H9 (cell line): ENCODE measurements at regions not wholly inside any gene's neighbourhood (a gene's known extent, or its start where the extent isn't known, plus 50 kb on each side); places are given as distances from the start of the nearest gene placed in this dataset.
A peak's percentile ranks its signal among the peaks of the same experiment; 100 is the strongest.

Experiments used
- DNase-seq: peaks from one replicate; pipeline ENCODE4 v3.0.0-alpha.2; 2017
- H2AFZ ChIP-seq: one replicate; pipeline ENCODE4 v1.6.1; 2013; ENCODE audit warnings: mild to moderate bottlenecking, low read length, control low read depth, moderate library complexity
- H2AK5ac ChIP-seq: 2 replicates; pipeline ENCODE4 v1.6.1; 2013; ENCODE audit warnings: low read length, control low read depth, mixed read lengths; ENCODE audit not compliant: insufficient read length
- H2BK120ac ChIP-seq: one replicate; pipeline ENCODE4 v1.6.1; 2013; ENCODE audit warnings: low read depth, mild to moderate bottlenecking, low read length, control low read depth, inconsistent platforms; ENCODE audit not compliant: poor library complexity, severe bottlenecking
- H2BK12ac ChIP-seq: 2 replicates; pipeline ENCODE4 v1.6.1; 2013; ENCODE audit warnings: low read length, control low read depth, mixed read lengths, low read depth; ENCODE audit not compliant: insufficient read length
- H2BK15ac ChIP-seq: 2 replicates; pipeline ENCODE4 v1.6.1; 2013; ENCODE audit warnings: low read depth, low read length, control low read depth
- H2BK20ac ChIP-seq: one replicate; pipeline ENCODE4 v1.6.1; 2013; ENCODE audit warnings: low read depth, mild to moderate bottlenecking, low read length, control low read depth, inconsistent platforms; ENCODE audit not compliant: poor library complexity, severe bottlenecking
- H2BK5ac ChIP-seq: 2 replicates; pipeline ENCODE4 v1.6.1; 2013; ENCODE audit warnings: low read length, control low read depth, mixed read lengths; ENCODE audit not compliant: insufficient read length
- H3K14ac ChIP-seq: 2 replicates; pipeline ENCODE4 v1.6.1; 2013; ENCODE audit warnings: low read length, control low read depth; ENCODE audit not compliant: insufficient read depth
- H3K18ac ChIP-seq: 2 replicates; pipeline ENCODE4 v1.6.1; 2013; ENCODE audit warnings: low read depth, mild to moderate bottlenecking, mixed read lengths, low read length, control low read depth; ENCODE audit not compliant: insufficient read length
- H3K23ac ChIP-seq: 2 replicates; pipeline ENCODE4 v1.6.1; 2013; ENCODE audit warnings: low read length, control low read depth, mixed read lengths, low read depth; ENCODE audit not compliant: insufficient read length
- H3K23me2 ChIP-seq: 2 replicates; pipeline ENCODE4 v1.6.1; 2013; ENCODE audit warnings: low read depth, mild to moderate bottlenecking, mixed read lengths, low read length, control low read depth; ENCODE audit not compliant: insufficient read length, poor library complexity, severe bottlenecking
- H3K27ac ChIP-seq: 2 replicates; pipeline ENCODE4 v1.5.1; 2013; ENCODE audit warnings: low read length, control low read depth, mixed read lengths, low read depth; ENCODE audit not compliant: insufficient read length
- H3K27me3 ChIP-seq: 2 replicates; pipeline ENCODE4 v1.6.1; 2013; ENCODE audit warnings: low read length, control low read depth, inconsistent platforms; ENCODE audit not compliant: insufficient read depth
- H3K4ac ChIP-seq: 2 replicates; pipeline ENCODE4 v1.6.1; 2013; ENCODE audit warnings: low read depth, mild to moderate bottlenecking, control low read depth, inconsistent platforms, low read length, moderate library complexity
- H3K4me1 ChIP-seq: 2 replicates; pipeline ENCODE4 v1.6.1; 2013; ENCODE audit warnings: low read length, control low read depth, inconsistent platforms; ENCODE audit not compliant: insufficient read depth
- H3K4me2 ChIP-seq: 2 replicates; pipeline ENCODE4 v1.6.1; 2013; ENCODE audit warnings: low read length, control low read depth, mixed read lengths; ENCODE audit not compliant: insufficient read length, insufficient read depth
- H3K56ac ChIP-seq: 2 replicates; pipeline ENCODE4 v1.6.1; 2013; ENCODE audit warnings: low read depth, mild to moderate bottlenecking, mixed read lengths, low read length, control low read depth; ENCODE audit not compliant: insufficient read length
- H3K79me1 ChIP-seq: 2 replicates; pipeline ENCODE4 v1.6.1; 2013; ENCODE audit warnings: low read depth, mild to moderate bottlenecking, moderate library complexity, low read length, control low read depth, inconsistent platforms; ENCODE audit not compliant: insufficient read depth, poor library complexity, severe bottlenecking
- H3K79me2 ChIP-seq: 2 replicates; pipeline ENCODE4 v1.6.1; 2013; ENCODE audit warnings: low read length, control low read depth, inconsistent platforms; ENCODE audit not compliant: insufficient read depth
- H3K9ac ChIP-seq: 2 replicates; pipeline ENCODE4 v1.6.1; 2013; ENCODE audit warnings: low read length, control low read depth, mixed read lengths; ENCODE audit not compliant: insufficient read length; ENCODE audit errors: extremely low read depth
- H3K9me3 ChIP-seq: one replicate; pipeline ENCODE4 v1.6.1; 2013; ENCODE audit warnings: low read depth, low read length, inconsistent platforms; ENCODE audit not compliant: control insufficient read depth
- H3T11ph ChIP-seq: one replicate; pipeline ENCODE4 v1.6.1; 2013; ENCODE audit warnings: mild to moderate bottlenecking, low read length, control low read depth, inconsistent platforms
- H4K20me1 ChIP-seq: one replicate; pipeline ENCODE4 v1.6.1; 2013; ENCODE audit not compliant: control insufficient read depth, insufficient read length, insufficient read depth
- H4K5ac ChIP-seq: 2 replicates; pipeline ENCODE4 v1.6.1; 2013; ENCODE audit warnings: low read depth, mild to moderate bottlenecking, mixed read lengths, low read length, control low read depth; ENCODE audit not compliant: insufficient read length
- H4K8ac ChIP-seq: replicated peaks from 2 replicates; pipeline ENCODE4 v1.6.1; 2013; ENCODE audit warnings: low read length, control low read depth, mixed read lengths, low read depth; ENCODE audit not compliant: insufficient read length
- H4K91ac ChIP-seq: 2 replicates; pipeline ENCODE4 v1.6.1; 2013; ENCODE audit warnings: low read depth, mild to moderate bottlenecking, moderate library complexity, mixed read lengths, low read length, control low read depth; ENCODE audit not compliant: insufficient read length
- H3K27ac Mint-ChIP-seq, 3 experiments: 2 replicates in 2 of 3; 3 replicates in 1 of 3; pipeline ENCODE4 v1.8.0; 2020 to 2021; ENCODE audit warnings: mixed read lengths in 3 of 3, mild to moderate bottlenecking in 1 of 3, moderate library complexity in 1 of 3
- H3K27me3 Mint-ChIP-seq: 2 replicates; pipeline ENCODE4 v1.8.0; 2021; ENCODE audit warnings: low read depth, mild to moderate bottlenecking, moderate library complexity, mixed read lengths
- H3K36me3 Mint-ChIP-seq, 3 experiments: 2 replicates in 2 of 3; 3 replicates in 1 of 3; pipeline ENCODE4 v1.8.0; 2020 to 2021; ENCODE audit warnings: low read depth in 3 of 3, mixed read lengths in 3 of 3; ENCODE audit not compliant: insufficient read depth in 1 of 3
- H3K4me1 Mint-ChIP-seq, 2 experiments: 2 replicates each; pipeline ENCODE4 v1.8.0; 2020; ENCODE audit warnings: mixed read lengths in 2 of 2
- H3K4me3 Mint-ChIP-seq, 2 experiments: 2 replicates in 1 of 2; 3 replicates in 1 of 2; pipeline ENCODE4 v1.8.0; 2020 to 2021; ENCODE audit warnings: mild to moderate bottlenecking in 2 of 2, mixed read lengths in 2 of 2, moderate library complexity in 1 of 2
- H3K9me3 Mint-ChIP-seq, 2 experiments: 2 replicates in 1 of 2; 3 replicates in 1 of 2; pipeline ENCODE4 v1.8.0; 2020; ENCODE audit warnings: mild to moderate bottlenecking in 2 of 2, mixed read lengths in 2 of 2, moderate library complexity in 1 of 2
- CTCF ChIP-seq: fragments of 200-600 bp; sonication (generic); conservative IDR thresholded peaks from 3 replicates; pipeline ENCODE4 v1.8.0; 2021; ENCODE audit warnings: antibody characterized with exemption, mild to moderate bottlenecking
- WGBS: extraction: QIAGEN DNeasy Blood & Tissue Kit; methylation state at CpG from one replicate; pipeline ENCODE4 v1.1.7; 2013; ENCODE audit warnings: missing lambda C conversion rate, low lambda C conversion rate, mixed read lengths; ENCODE audit not compliant: insufficient read length; ENCODE audit errors: extremely low coverage; 5-methylcytosine and 5-hydroxymethylcytosine counted together

- Histone ChIP-seq H2BK120ac (no peak overlapping the region), H3K18ac (no peak overlapping the region), H3K9me3 (no peaks in the 10 kb centered on the region), H4K5ac (no peak overlapping the region), H3K23me2 (no peaks in the 10 kb centered on the region), H2BK5ac (no peak overlapping the region), H3K4ac (no peak overlapping the region), H3K79me1 (no peaks in the 10 kb centered on the region), H3K27me3 (no peaks in the 10 kb centered on the region), H3K4me1 (no peaks in the 10 kb centered on the region; the same call in 1 of the 2 replicates), H3K79me2 (no peaks in the 10 kb centered on the region), H3K4me2 (no peak overlapping the region), H2BK20ac (no peak overlapping the region), H3K56ac (no peak overlapping the region), H3K27ac (no peak overlapping the region), H3K23ac (no peak overlapping the region), H3K9ac (no peak overlapping the region), H3K14ac (no peak overlapping the region), H4K20me1 (no peaks in the 10 kb centered on the region), H4K91ac (no peak overlapping the region), H3T11ph (no peak overlapping the region), H2AFZ (no peak overlapping the region), H2AK5ac (no peak overlapping the region), H2BK12ac (no peak overlapping the region), H4K8ac (no peak overlapping the region), H2BK15ac (no peak overlapping the region)
- no peak for DNase-seq
- Mint-ChIP-seq H3K27ac (no peak overlapping the region; a peak in 1 of 7 replicates), H3K9me3 (no peaks in the 10 kb centered on the region), H3K27me3 (no peaks in the 10 kb centered on the region; the same call in 1 of the 2 replicates), H3K4me3 (no peak overlapping the region), H3K4me1 (peaks cover 29 to 37% of the 10 kb centered on the region in 2 experiments), H3K36me3 (no peaks in the 10 kb centered on the region)
- TF ChIP-seq CTCF = peak; percentile 19; the same call in 1 of the 3 replicates
- no CpG with 5 or more reads among the region's 7 CpGs for WGBS
Observed at GRCh38 chr10:59553162-59553900, 156.3 kb downstream of the SLC16A9 start.
